ENCODE measurements at regions not wholly inside any gene's neighbourhood (a gene's known extent, or its start where the extent isn't known, plus 50 kb on each side); places are given as distances from the start of the nearest gene placed in this dataset.

- Histone ChIP-seq H3K27me3 (no peaks in the 10 kb centered on the region), H3K36me3 (no peaks in the 10 kb centered on the region), H3K9me3 (no peaks in the 10 kb centered on the region), H3K4me1 (peaks cover 0 to 22% (median 7%) of the 10 kb centered on the region in 4 donors), H3K4me3 (no peak overlapping the region), H3K27ac (replicated peaks in 1 of 4) (no peak overlapping the region)
- no peak for DNase-seq (ENCODE audit: extremely low spot score)
- TF ChIP-seq EP300 (IDR thresholded peaks at IDR 0.05) (no peak), POLR2AphosphoS5 (IDR thresholded peaks at IDR 0.05) (no peak), POLR2A (IDR thresholded peaks at IDR 0.05; ENCODE audit: low read depth) (no peak), CTCF (IDR thresholded peaks at IDR 0.05) (no peak)
- 65% methylated on average over 1 of the region's 1 CpG for WGBS
- intact Hi-C loops (cut with DNase I) = no loop called here
These were observed 192.4 kb upstream of the MPPED2 start for GRCh38 chr11:30778596-30778995.

GRCh38 chr11:30775233-30775522 lies 189.0 kb upstream of the MPPED2 start:
- H3K4me3 ChIP-seq = no peak overlapping the region
- H3K4me1 ChIP-seq = peaks cover 0 to 22% (median 9%) of the 10 kb centered on the region in 4 donors
- H3K27me3 ChIP-seq = no peaks in the 10 kb centered on the region
- WGBS = 50% methylated on average over 1 of the region's 1 CpG
- H3K27ac ChIP-seq (replicated peaks in 1 of 4) = no peak overlapping the region
- no peaks in the 10 kb centered on the region for H3K9me3 ChIP-seq
- no peak for TF ChIP-seq POLR2AphosphoS5 (IDR thresholded peaks at IDR 0.05)
- no peak for TF ChIP-seq CTCF (IDR thresholded peaks at IDR 0.05)
- TF ChIP-seq EP300 (IDR thresholded peaks at IDR 0.05) = no peak
- DNase-seq (ENCODE audit: extremely low spot score) = no peak
- H3K36me3 ChIP-seq = no peaks in the 10 kb centered on the region
- intact Hi-C loops (cut with DNase I) = no loop called here

GRCh38 chr11:30774496-30775232 lies 188.5 kb upstream of the MPPED2 start:
- no peaks in the 10 kb centered on the region for H3K27me3 ChIP-seq
- intact Hi-C loops (cut with DNase I) = no loop called here
- 44% methylated on average over 8 of the region's 8 CpGs for WGBS

GRCh38 chr11:30772908-30773307 lies 186.8 kb upstream of the MPPED2 start:
- TF ChIP-seq POLR2A (IDR thresholded peaks at IDR 0.05; ENCODE audit: low read depth) = no peak
- no peak for TF ChIP-seq EP300 (IDR thresholded peaks at IDR 0.05)
- no peak for TF ChIP-seq CTCF (IDR thresholded peaks at IDR 0.05)
- TF ChIP-seq POLR2AphosphoS5 (IDR thresholded peaks at IDR 0.05) = no peak
- Histone ChIP-seq H3K27ac (replicated peaks in 1 of 4) (no peak overlapping the region), H3K9me3 (no peaks in the 10 kb centered on the region), H3K4me1 (peaks cover 0 to 22% (median 9%) of the 10 kb centered on the region in 4 donors), H3K36me3 (no peaks in the 10 kb centered on the region), H3K27me3 (no peaks in the 10 kb centered on the region), H3K4me3 (no peak overlapping the region)
- intact Hi-C loops (cut with DNase I) = no loop called here
- DNase-seq (ENCODE audit: extremely low spot score) = no peak
- WGBS = 82% methylated on average over 4 of the region's 4 CpGs

More at GRCh38 chr11:30774496-30775232, 188.5 kb upstream of the MPPED2 start:
- no peak for DNase-seq (ENCODE audit: extremely low spot score)
- no peak for TF ChIP-seq POLR2AphosphoS5 (IDR thresholded peaks at IDR 0.05)
- TF ChIP-seq POLR2A (IDR thresholded peaks at IDR 0.05; ENCODE audit: low read depth) = no peak
- no peak for TF ChIP-seq CTCF (IDR thresholded peaks at IDR 0.05)
- no peak for TF ChIP-seq EP300 (IDR thresholded peaks at IDR 0.05)
- H3K4me1 ChIP-seq = peaks cover 0 to 22% (median 9%) of the 10 kb centered on the region in 4 donors
- H3K27ac ChIP-seq (replicated peaks in 1 of 4) = no peak overlapping the region
- no peaks in the 10 kb centered on the region for H3K36me3 ChIP-seq
- H3K9me3 ChIP-seq = no peaks in the 10 kb centered on the region
- no peak overlapping the region for H3K4me3 ChIP-seq

GRCh38 chr11:30763951-30764350 lies 177.8 kb upstream of the MPPED2 start:
- WGBS = 95% methylated on average over 5 of the region's 5 CpGs
- Histone ChIP-seq H3K27me3 (no peaks in the 10 kb centered on the region), H3K4me1 (peaks cover 0 to 6% (median 0%) of the 10 kb centered on the region in 4 donors), H3K27ac (replicated peaks in 1 of 4) (no peak overlapping the region), H3K4me3 (no peak overlapping the region), H3K9me3 (peaks cover 0 to 12% (median 10%) of the 10 kb centered on the region in 4 donors), H3K36me3 (no peaks in the 10 kb centered on the region)
- intact Hi-C loops (cut with DNase I) = no loop called here
- no peak for DNase-seq (ENCODE audit: extremely low spot score)
- TF ChIP-seq POLR2AphosphoS5 (IDR thresholded peaks at IDR 0.05) (no peak), CTCF (IDR thresholded peaks at IDR 0.05) (no peak), POLR2A (IDR thresholded peaks at IDR 0.05; ENCODE audit: low read depth) (no peak), EP300 (IDR thresholded peaks at IDR 0.05) (no peak)
